SU-DHL-6 (cell line): ENCODE measurements at regions not wholly inside any gene's neighbourhood (a gene's known extent, or its start where the extent isn't known, plus 50 kb on each side); places are given as distances from the start of the nearest gene placed in this dataset.

Source experiments
- H2AFZ ChIP-seq: fragments of 200-600 bp; sonication (generic); 2 replicates; pipeline ENCODE4 v1.6.1; 2014; ENCODE audit warnings: low read depth, mild to moderate bottlenecking, moderate library complexity, mixed read lengths, antibody characterized with exemption, low read length; ENCODE audit not compliant: severe bottlenecking
- H3F3A ChIP-seq: fragments of 200-600 bp; shearing (Covaris generic); 2 replicates; pipeline ENCODE4 v1.6.0; 2016; ENCODE audit warnings: antibody characterized with exemption, mild to moderate bottlenecking; ENCODE audit not compliant: insufficient read depth
- H3K27ac ChIP-seq: fragments of 200-600 bp; sonication (generic); 2 replicates; pipeline ENCODE4 v1.5.1; 2016; ENCODE audit warnings: low read depth, mild to moderate bottlenecking, low read length, moderate library complexity, mixed read lengths
- H3K27me3 ChIP-seq: fragments of 200-600 bp; sonication (generic), shearing (Covaris generic); 2 replicates; pipeline ENCODE4 v1.6.0; 2014; ENCODE audit warnings: mild to moderate bottlenecking, low read length
- H3K36me3 ChIP-seq: fragments of 200-600 bp; sonication (generic); 2 replicates; pipeline ENCODE4 v1.6.1; 2014; ENCODE audit warnings: mild to moderate bottlenecking, low read length, mixed read lengths
- H3K4me2 ChIP-seq: fragments of 300-600, 200-600 bp; shearing (Covaris generic), sonication (generic); 2 replicates; pipeline ENCODE4 v1.6.0; 2014; ENCODE audit warnings: low read length, low read depth, mild to moderate bottlenecking; ENCODE audit not compliant: poor library complexity, severe bottlenecking
- H3K4me3 ChIP-seq: fragments of 200-600 bp; sonication (generic); 2 replicates; pipeline ENCODE4 v1.5.1; 2014; ENCODE audit warnings: antibody characterized with exemption, low read length, mild to moderate bottlenecking, mixed read lengths; ENCODE audit not compliant: insufficient read depth, poor library complexity, severe bottlenecking
- H3K79me2 ChIP-seq: fragments of 200-600 bp; sonication (generic); 2 replicates; pipeline ENCODE4 v1.6.1; 2014; ENCODE audit warnings: mild to moderate bottlenecking, low read length, moderate library complexity; ENCODE audit not compliant: insufficient read depth
- H3K9ac ChIP-seq: fragments of 200-600 bp; sonication (generic); 2 replicates; pipeline ENCODE4 v1.7.0; 2014; ENCODE audit warnings: mild to moderate bottlenecking, low read length
- H3K9me2 ChIP-seq: fragments of 200-600 bp; sonication (generic); replicated peaks from 2 replicates; pipeline ENCODE4 v1.6.1; 2014; ENCODE audit warnings: low read length; ENCODE audit not compliant: insufficient read depth
- H3K9me3 ChIP-seq: fragments of 200-600 bp; sonication (generic); 2 replicates; pipeline ENCODE4 v1.6.1; 2014; ENCODE audit warnings: low read length, mixed read lengths; ENCODE audit not compliant: insufficient read depth
- H4K20me1 ChIP-seq: fragments of 200-600 bp; sonication (generic); 2 replicates; pipeline ENCODE4 v1.6.1; 2014; ENCODE audit warnings: low read depth, mild to moderate bottlenecking, antibody characterized with exemption, low read length, moderate library complexity, mixed read lengths
- EZH2phosphoT487 ChIP-seq: fragments of 200-600 bp; sonication (generic), shearing (Covaris generic); conservative IDR thresholded peaks from 2 replicates; pipeline ENCODE4 v1.6.1; 2018; ENCODE audit warnings: mild to moderate bottlenecking, antibody characterized with exemption, low read length, moderate library complexity, mixed read lengths
- TF ChIP-seq, protein P1 (sequence below): fragments of 200-600 bp; sonication (generic); IDR thresholded peaks from one replicate; pipeline ENCODE4 v1.5.1; 2017; ENCODE audit warnings: antibody characterized with exemption, mild to moderate bottlenecking, low read length, moderate library complexity; ENCODE audit not compliant: insufficient read depth, poor library complexity, severe bottlenecking

DNA sequence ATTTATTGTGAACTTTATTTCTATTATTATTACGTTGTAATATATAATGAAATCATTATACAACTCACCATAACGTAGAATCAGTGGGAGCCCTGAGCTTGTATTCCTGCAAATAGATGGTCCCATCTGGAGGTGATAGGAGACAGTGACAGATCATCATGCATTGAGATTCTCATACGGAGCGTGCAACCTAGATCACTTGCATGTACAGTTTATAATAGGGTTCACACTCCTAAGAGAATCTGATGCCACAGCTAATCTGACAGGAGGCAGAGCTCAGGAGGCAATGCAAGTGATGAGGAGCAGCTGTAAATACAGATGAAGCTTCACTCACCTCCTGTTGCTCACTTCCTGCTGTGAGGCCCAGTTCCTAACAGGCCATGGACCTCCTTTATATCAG lies 2170.2 kb downstream of the PCDH7 start:
- Histone ChIP-seq H3K27me3 (no peaks in the 10 kb centered on the region), H3K9me2 (no peaks in the 10 kb centered on the region), H3K9me3 (no peaks in the 10 kb centered on the region), H3K4me2 (no peak overlapping the region), H2AFZ (no peak overlapping the region), H3K9ac (no peak overlapping the region), H4K20me1 (no peaks in the 10 kb centered on the region), H3K79me2 (no peaks in the 10 kb centered on the region), H3K36me3 (no peaks in the 10 kb centered on the region), H3F3A (no peaks in the 10 kb centered on the region), H3K27ac (no peak overlapping the region), H3K4me3 (no peak overlapping the region)
- no peak for TF ChIP-seq EZH2phosphoT487
- TF ChIP-seq, protein P1, sequence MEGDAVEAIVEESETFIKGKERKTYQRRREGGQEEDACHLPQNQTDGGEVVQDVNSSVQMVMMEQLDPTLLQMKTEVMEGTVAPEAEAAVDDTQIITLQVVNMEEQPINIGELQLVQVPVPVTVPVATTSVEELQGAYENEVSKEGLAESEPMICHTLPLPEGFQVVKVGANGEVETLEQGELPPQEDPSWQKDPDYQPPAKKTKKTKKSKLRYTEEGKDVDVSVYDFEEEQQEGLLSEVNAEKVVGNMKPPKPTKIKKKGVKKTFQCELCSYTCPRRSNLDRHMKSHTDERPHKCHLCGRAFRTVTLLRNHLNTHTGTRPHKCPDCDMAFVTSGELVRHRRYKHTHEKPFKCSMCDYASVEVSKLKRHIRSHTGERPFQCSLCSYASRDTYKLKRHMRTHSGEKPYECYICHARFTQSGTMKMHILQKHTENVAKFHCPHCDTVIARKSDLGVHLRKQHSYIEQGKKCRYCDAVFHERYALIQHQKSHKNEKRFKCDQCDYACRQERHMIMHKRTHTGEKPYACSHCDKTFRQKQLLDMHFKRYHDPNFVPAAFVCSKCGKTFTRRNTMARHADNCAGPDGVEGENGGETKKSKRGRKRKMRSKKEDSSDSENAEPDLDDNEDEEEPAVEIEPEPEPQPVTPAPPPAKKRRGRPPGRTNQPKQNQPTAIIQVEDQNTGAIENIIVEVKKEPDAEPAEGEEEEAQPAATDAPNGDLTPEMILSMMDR, result no peak

DNA sequence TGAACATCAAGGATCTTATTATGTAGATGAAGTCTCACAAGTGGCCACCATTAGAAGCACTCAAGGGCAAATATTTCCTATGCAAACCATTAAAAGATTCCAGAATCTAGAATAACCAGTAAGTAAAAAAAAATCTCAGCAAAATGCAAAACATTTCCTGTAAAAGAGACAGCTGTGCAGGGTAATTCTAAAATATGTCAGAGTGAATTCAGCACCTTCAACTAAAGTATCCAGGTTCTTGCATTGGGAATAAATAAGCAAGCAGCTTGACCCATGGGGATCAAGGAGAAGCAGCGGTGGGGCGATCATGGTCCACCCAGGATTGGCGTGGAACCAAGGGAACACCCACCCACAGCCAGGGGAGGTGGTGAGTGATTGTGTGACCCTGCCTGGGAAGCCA lies 2188.9 kb downstream of the PCDH7 start:
- no peak overlapping the region for H3K27ac ChIP-seq
- no peak overlapping the region for H2AFZ ChIP-seq
- H3K9ac ChIP-seq, result no peak overlapping the region
- no peak overlapping the region for H3K4me3 ChIP-seq
- no peaks in the 10 kb centered on the region for H3K9me3 ChIP-seq
- H3K27me3 ChIP-seq, result no peaks in the 10 kb centered on the region
- H4K20me1 ChIP-seq, result no peaks in the 10 kb centered on the region
- H3K79me2 ChIP-seq, result no peaks in the 10 kb centered on the region
- no peaks in the 10 kb centered on the region for H3F3A ChIP-seq
- no peaks in the 10 kb centered on the region for H3K36me3 ChIP-seq
- no peak overlapping the region for H3K4me2 ChIP-seq
- TF ChIP-seq EZH2phosphoT487, result no peak
- TF ChIP-seq, protein P1, result no peak
- H3K9me2 ChIP-seq, result no peaks in the 10 kb centered on the region

DNA sequence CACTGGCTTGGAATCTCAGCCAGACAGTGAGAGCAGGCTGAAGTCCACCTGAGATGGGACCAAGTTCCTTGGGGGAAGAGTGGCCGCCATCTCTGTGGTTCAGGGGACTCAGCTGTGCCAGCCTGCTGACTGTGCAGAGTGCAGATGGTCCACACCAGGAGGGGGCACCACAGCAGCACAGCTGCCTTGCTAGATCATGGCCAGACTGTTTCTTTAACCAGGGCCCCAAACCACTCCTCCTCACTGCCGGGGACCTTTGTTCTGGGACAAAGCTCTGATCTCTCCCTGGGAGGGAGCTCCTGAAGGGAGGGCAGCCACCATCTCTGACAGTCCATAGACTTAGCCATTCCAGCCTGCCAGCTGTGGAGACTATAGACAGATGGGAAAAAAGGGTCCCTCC lies 2189.6 kb downstream of the PCDH7 start:
- H3K4me3 ChIP-seq, result no peak overlapping the region
- H4K20me1 ChIP-seq, result no peaks in the 10 kb centered on the region
- no peak overlapping the region for H3K27ac ChIP-seq
- H3K9ac ChIP-seq, result no peak overlapping the region
- H3K79me2 ChIP-seq, result no peaks in the 10 kb centered on the region
- no peaks in the 10 kb centered on the region for H3F3A ChIP-seq
- H3K9me2 ChIP-seq, result no peaks in the 10 kb centered on the region
- H3K4me2 ChIP-seq, result no peak overlapping the region
- no peak overlapping the region for H2AFZ ChIP-seq
- TF ChIP-seq, protein P1, result no peak
- no peak for TF ChIP-seq EZH2phosphoT487
- no peaks in the 10 kb centered on the region for H3K27me3 ChIP-seq
- no peaks in the 10 kb centered on the region for H3K9me3 ChIP-seq
- H3K36me3 ChIP-seq, result no peaks in the 10 kb centered on the region

DNA sequence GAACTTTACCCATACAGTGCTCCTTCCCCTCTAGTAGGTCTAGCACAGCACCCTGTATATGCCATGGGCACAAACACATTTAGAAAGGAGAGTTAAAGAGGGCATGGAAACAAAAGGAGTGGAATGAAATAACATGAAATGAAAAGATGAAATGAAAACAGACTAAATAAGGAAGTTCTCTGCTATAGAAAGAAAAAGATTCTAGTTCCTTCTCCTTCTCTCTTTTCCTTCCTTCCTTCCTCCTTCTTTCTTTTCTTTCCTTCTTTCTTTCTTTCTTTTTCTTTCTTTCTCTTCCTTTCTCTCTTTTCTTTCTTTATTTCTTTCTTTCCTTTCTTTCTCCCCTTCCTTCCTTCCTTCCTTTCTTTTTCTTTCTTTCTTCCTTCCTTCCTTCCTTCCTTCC lies 2197.4 kb downstream of the PCDH7 start:
- no peaks in the 10 kb centered on the region for H3K79me2 ChIP-seq
- no peak overlapping the region for H2AFZ ChIP-seq

More for the DNA sequence above, 2197.4 kb downstream of the PCDH7 start:
- Histone ChIP-seq H3K9me2 (no peaks in the 10 kb centered on the region), H3K27ac (no peak overlapping the region), H3K4me3 (no peak overlapping the region), H4K20me1 (no peaks in the 10 kb centered on the region), H3K9me3 (no peaks in the 10 kb centered on the region), H3K4me2 (no peak overlapping the region), H3K36me3 (no peaks in the 10 kb centered on the region), H3K27me3 (no peaks in the 10 kb centered on the region), H3K9ac (no peak overlapping the region), H3F3A (no peaks in the 10 kb centered on the region)
- no peak for TF ChIP-seq EZH2phosphoT487
- TF ChIP-seq, protein P1, result no peak
